Mesendoderm (in vitro differentiated cells): ENCODE measurements at regions not wholly inside any gene's neighbourhood (a gene's known extent, or its start where the extent isn't known, plus 50 kb on each side); places are given as distances from the start of the nearest gene placed in this dataset.

Source experiments
- DNase-seq: peaks from one replicate; pipeline ENCODE4 v3.0.0; 2013
- H2AK5ac ChIP-seq: 2 replicates; pipeline ENCODE4 v1.6.1; 2013; ENCODE audit warnings: low read length, inconsistent platforms
- H2BK120ac ChIP-seq: 2 replicates; pipeline ENCODE4 v1.6.1; 2013; ENCODE audit warnings: low read depth, mild to moderate bottlenecking, low read length, moderate library complexity, mixed read lengths
- H2BK15ac ChIP-seq: replicated peaks from 2 replicates; pipeline ENCODE4 v1.6.1; 2013; ENCODE audit warnings: low read depth, mild to moderate bottlenecking, moderate library complexity
- H2BK5ac ChIP-seq: 2 replicates; pipeline ENCODE4 v1.6.1; 2013; ENCODE audit warnings: low read length, inconsistent platforms
- H3K18ac ChIP-seq: 2 replicates; pipeline ENCODE4 v1.6.1; 2013; ENCODE audit warnings: mild to moderate bottlenecking, low read length, mixed read lengths
- H3K23ac ChIP-seq: one replicate; pipeline ENCODE4 v1.6.1; 2013; ENCODE audit warnings: low read length
- H3K27ac ChIP-seq: 2 replicates; pipeline ENCODE4 v1.5.1; 2013; ENCODE audit warnings: low read depth, mild to moderate bottlenecking, inconsistent platforms, low read length, moderate library complexity
- H3K27me3 ChIP-seq: 2 replicates; pipeline ENCODE4 v1.6.1; 2013; ENCODE audit warnings: low read length, control low read depth, mild to moderate bottlenecking, inconsistent platforms; ENCODE audit not compliant: insufficient read depth, poor library complexity
- H3K36me3 ChIP-seq: 2 replicates; pipeline ENCODE4 v1.6.1; 2013; ENCODE audit warnings: low read length, inconsistent platforms; ENCODE audit not compliant: control insufficient read depth, insufficient read depth
- H3K4ac ChIP-seq: one replicate; pipeline ENCODE4 v1.6.1; 2013; ENCODE audit warnings: low read depth, mild to moderate bottlenecking, low read length, moderate library complexity
- H3K4me1 ChIP-seq: 2 replicates; pipeline ENCODE4 v1.6.1; 2013; ENCODE audit warnings: low read depth, low read length, inconsistent platforms; ENCODE audit not compliant: control insufficient read depth
- H3K4me2 ChIP-seq: 2 replicates; pipeline ENCODE4 v1.6.1; 2013; ENCODE audit warnings: low read length
- H3K4me3 ChIP-seq: 2 replicates; pipeline ENCODE4 v1.5.1; 2013; ENCODE audit warnings: mild to moderate bottlenecking, low read length
- H3K56ac ChIP-seq: one replicate; pipeline ENCODE4 v1.6.1; 2013; ENCODE audit warnings: low read length
- H3K79me1 ChIP-seq: 2 replicates; pipeline ENCODE4 v1.6.1; 2013; ENCODE audit warnings: low read length, inconsistent platforms
- H3K79me2 ChIP-seq: 2 replicates; pipeline ENCODE4 v1.6.1; 2013; ENCODE audit warnings: mild to moderate bottlenecking, low read length; ENCODE audit not compliant: control insufficient read depth, insufficient read depth
- H3K9ac ChIP-seq: 2 replicates; pipeline ENCODE4 v1.6.1; 2013; ENCODE audit warnings: low read length, inconsistent platforms
- H4K5ac ChIP-seq: one replicate; pipeline ENCODE4 v1.6.1; 2013; ENCODE audit warnings: low read length
- H4K8ac ChIP-seq: one replicate; pipeline ENCODE4 v1.6.1; 2013; ENCODE audit warnings: low read depth, mild to moderate bottlenecking, control low read depth, low read length, moderate library complexity
- WGBS: extraction: QIAGEN DNeasy Blood & Tissue Kit; methylation state at CpG from one replicate; pipeline ENCODE4 v1.1.7; 2013; ENCODE audit warnings: low lambda C conversion rate, missing lambda C conversion rate; ENCODE audit not compliant: insufficient coverage; ENCODE audit errors: extremely low coverage; 5-methylcytosine and 5-hydroxymethylcytosine counted together

GRCh38 chr15:69945729-69946128 is 152.0 kb downstream of the TLE3 start:
- Histone ChIP-seq H2BK5ac (no peak overlapping the region), H2BK15ac (no peak overlapping the region), H2BK120ac (no peak overlapping the region), H3K27me3 (no peaks in the 10 kb centered on the region), H3K4me3 (no peak overlapping the region), H3K9ac (no peak overlapping the region), H3K36me3 (no peaks in the 10 kb centered on the region), H3K18ac (no peak overlapping the region), H3K23ac (no peak overlapping the region), H3K4me2 (no peak overlapping the region), H3K79me1 (no peaks in the 10 kb centered on the region), H2AK5ac (no peak overlapping the region), H3K79me2 (no peaks in the 10 kb centered on the region), H3K27ac (no peak overlapping the region), H3K56ac (no peak overlapping the region), H4K5ac (no peak overlapping the region), H3K4ac (no peak overlapping the region), H4K8ac (no peak overlapping the region), H3K4me1 (peaks cover 4% of the 10 kb centered on the region)
- no peak for DNase-seq
- no CpG with 5 or more reads among the region's 2 CpGs for WGBS

- H2BK5ac ChIP-seq = no peak overlapping the region
- no peak overlapping the region for H3K4me2 ChIP-seq
- no peaks in the 10 kb centered on the region for H3K36me3 ChIP-seq
- H2AK5ac ChIP-seq = no peak overlapping the region
- no peak overlapping the region for H3K4me3 ChIP-seq
- no peaks in the 10 kb centered on the region for H3K79me2 ChIP-seq
- no peak for DNase-seq
- H3K4ac ChIP-seq = no peak overlapping the region
- no peak overlapping the region for H3K27ac ChIP-seq
- WGBS = no CpG with 5 or more reads among the region's 4 CpGs
- peaks cover 4% of the 10 kb centered on the region for H3K4me1 ChIP-seq
- H2BK120ac ChIP-seq = no peak overlapping the region
- H3K27me3 ChIP-seq = no peaks in the 10 kb centered on the region
- no peak overlapping the region for H4K5ac ChIP-seq
- H3K18ac ChIP-seq = no peak overlapping the region
- no peak overlapping the region for H3K9ac ChIP-seq
- no peak overlapping the region for H3K23ac ChIP-seq
- H3K56ac ChIP-seq = no peak overlapping the region
- no peak overlapping the region for H2BK15ac ChIP-seq
- no peaks in the 10 kb centered on the region for H3K79me1 ChIP-seq
- H4K8ac ChIP-seq = no peak overlapping the region
Measured at GRCh38 chr15:69946870-69947269, 150.8 kb downstream of the TLE3 start.

GRCh38 chr15:69947394-69947793 is 150.3 kb downstream of the TLE3 start:
- no CpG with 5 or more reads among the region's 2 CpGs for WGBS
- no peak overlapping the region for H3K4me3 ChIP-seq
- H3K9ac ChIP-seq = no peak overlapping the region
- no peak overlapping the region for H3K4ac ChIP-seq
- H3K27ac ChIP-seq = no peak overlapping the region
- H4K5ac ChIP-seq = no peak overlapping the region
- no peaks in the 10 kb centered on the region for H3K36me3 ChIP-seq
- H3K4me1 ChIP-seq = peaks cover 3% of the 10 kb centered on the region
- H3K23ac ChIP-seq = no peak overlapping the region
- H3K56ac ChIP-seq = no peak overlapping the region
- H2BK15ac ChIP-seq = no peak overlapping the region
- no peak overlapping the region for H4K8ac ChIP-seq
- no peak overlapping the region for H2AK5ac ChIP-seq
- no peaks in the 10 kb centered on the region for H3K79me1 ChIP-seq
- H3K27me3 ChIP-seq = no peaks in the 10 kb centered on the region
- no peak overlapping the region for H2BK120ac ChIP-seq
- H3K79me2 ChIP-seq = no peaks in the 10 kb centered on the region
- H3K4me2 ChIP-seq = no peak overlapping the region
- no peak overlapping the region for H2BK5ac ChIP-seq
- no peak for DNase-seq
- no peak overlapping the region for H3K18ac ChIP-seq

GRCh38 chr15:69949485-69949884 is 148.2 kb downstream of the TLE3 start:
- Histone ChIP-seq H2BK5ac (no peak overlapping the region), H3K56ac (no peak overlapping the region), H3K9ac (no peak overlapping the region), H3K36me3 (no peaks in the 10 kb centered on the region), H3K18ac (no peak overlapping the region), H4K8ac (no peak overlapping the region), H3K4me3 (no peak overlapping the region), H3K4ac (no peak overlapping the region), H2AK5ac (no peak overlapping the region), H3K27me3 (no peaks in the 10 kb centered on the region), H3K23ac (no peak overlapping the region), H3K4me2 (no peak overlapping the region), H3K27ac (no peak overlapping the region), H3K4me1 (no peaks in the 10 kb centered on the region), H2BK15ac (no peak overlapping the region), H4K5ac (no peak overlapping the region), H2BK120ac (no peak overlapping the region), H3K79me1 (no peaks in the 10 kb centered on the region), H3K79me2 (no peaks in the 10 kb centered on the region)
- no CpG with 5 or more reads among the region's 7 CpGs for whole genome bisulfite sequencing
- DNase-seq = no peak

GRCh38 chr15:69951256-69951897 is 146.3 kb downstream of the TLE3 start:
- no CpG with 5 or more reads among the region's 2 CpGs for WGBS
- H3K56ac ChIP-seq = no peak overlapping the region
- no peak overlapping the region for H2BK15ac ChIP-seq
- no peak for DNase-seq
- no peak overlapping the region for H3K23ac ChIP-seq
- no peak overlapping the region for H3K4ac ChIP-seq
- H2BK120ac ChIP-seq = no peak overlapping the region
- H2AK5ac ChIP-seq = no peak overlapping the region
- no peak overlapping the region for H2BK5ac ChIP-seq
- H3K79me1 ChIP-seq = no peaks in the 10 kb centered on the region
- no peaks in the 10 kb centered on the region for H3K79me2 ChIP-seq
- no peak overlapping the region for H3K27ac ChIP-seq
- no peaks in the 10 kb centered on the region for H3K27me3 ChIP-seq
- no peak overlapping the region for H4K5ac ChIP-seq
- H3K36me3 ChIP-seq = no peaks in the 10 kb centered on the region
- H3K9ac ChIP-seq = no peak overlapping the region
- no peak overlapping the region for H3K4me3 ChIP-seq
- H4K8ac ChIP-seq = no peak overlapping the region
- H3K4me2 ChIP-seq = no peak overlapping the region
- no peaks in the 10 kb centered on the region for H3K4me1 ChIP-seq
- H3K18ac ChIP-seq = no peak overlapping the region

GRCh38 chr15:69951898-69952555 is 145.7 kb downstream of the TLE3 start:
- Histone ChIP-seq H3K23ac (no peak overlapping the region), H3K4me3 (no peak overlapping the region), H4K5ac (no peak overlapping the region), H3K36me3 (no peaks in the 10 kb centered on the region), H3K56ac (no peak overlapping the region), H2BK120ac (no peak overlapping the region), H3K79me1 (no peaks in the 10 kb centered on the region), H3K18ac (no peak overlapping the region), H2AK5ac (no peak overlapping the region), H3K79me2 (no peaks in the 10 kb centered on the region), H3K27me3 (no peaks in the 10 kb centered on the region), H3K4me2 (no peak overlapping the region), H2BK15ac (no peak overlapping the region), H3K4me1 (no peaks in the 10 kb centered on the region), H3K27ac (no peak overlapping the region), H2BK5ac (no peak overlapping the region), H3K4ac (no peak overlapping the region), H4K8ac (no peak overlapping the region), H3K9ac (no peak overlapping the region)
- no peak for DNase-seq
- WGBS = no CpG with 5 or more reads among the region's 9 CpGs
